ENCODE measurements at regions not wholly inside any gene's neighbourhood (a gene's known extent, or its start where the extent isn't known, plus 50 kb on each side); places are given as distances from the start of the nearest gene placed in this dataset.

GRCh38 chr7:22640269-22640668 lies 86.7 kb upstream of the IL6 start:
- H3K36me3 ChIP-seq: no peaks in the 10 kb centered on the region
- intact Hi-C loops (cut with DNase I; ENCODE audit: low total_unique reads) (no loop called here), in situ Hi-C loops (cut with MboI; ENCODE audit: low sequenced_read_pairs in 4 of 4) (no loop called here)
- TF ChIP-seq POLR2A (IDR thresholded peaks at IDR 0.05): no peak
- no peak for TF ChIP-seq CTCF (IDR thresholded peaks at IDR 0.05 in 4 of 5, conservative IDR thresholded peaks at IDR 0.05 in 1 of 5)
- H3K4me1 ChIP-seq: no peaks in the 10 kb centered on the region
- ATAC-seq (no peak), DNase-seq (no peak)
- no peak overlapping the region for H3K4me3 ChIP-seq
- H3K27me3 ChIP-seq: no peaks in the 10 kb centered on the region
- peaks cover 0 to 4% (median 0%) of the 10 kb centered on the region in 3 donors for H3K9me3 ChIP-seq
- H3K27ac ChIP-seq: no peak overlapping the region

GRCh38 chr7:22639396-22639795 lies 87.6 kb upstream of the IL6 start:
- TF ChIP-seq CTCF (IDR thresholded peaks at IDR 0.05 in 4 of 5, conservative IDR thresholded peaks at IDR 0.05 in 1 of 5) (no peak), POLR2A (IDR thresholded peaks at IDR 0.05) (no peak)
- in situ Hi-C loops (cut with MboI; ENCODE audit: low sequenced_read_pairs in 4 of 4) (no loop called here), intact Hi-C loops (cut with DNase I; ENCODE audit: low total_unique reads) (no loop called here)
- Histone ChIP-seq H3K9me3 (peaks cover 0 to 4% (median 0%) of the 10 kb centered on the region in 3 donors), H3K4me1 (no peaks in the 10 kb centered on the region), H3K4me3 (no peak overlapping the region), H3K36me3 (no peaks in the 10 kb centered on the region), H3K27me3 (no peaks in the 10 kb centered on the region), H3K27ac (no peak overlapping the region)
- no peak for ATAC-seq
- DNase-seq: no peak

GRCh38 chr7:22635349-22635748 lies 91.7 kb upstream of the IL6 start:
- in situ Hi-C loops (cut with MboI; ENCODE audit: low sequenced_read_pairs in 4 of 4): no loop called here
- Histone ChIP-seq H3K9me3 (no peaks in the 10 kb centered on the region), H3K4me1 (peaks cover 0 to 4% of the 10 kb centered on the region in 2 donors), H3K27me3 (no peaks in the 10 kb centered on the region), H3K27ac (no peak overlapping the region), H3K36me3 (no peaks in the 10 kb centered on the region), H3K4me3 (no peak overlapping the region)
- ATAC-seq (no peak), DNase-seq (no peak)
- intact Hi-C loops (cut with DNase I; ENCODE audit: low total_unique reads): no loop called here
- no peak for TF ChIP-seq POLR2A (IDR thresholded peaks at IDR 0.05)
- no peak for TF ChIP-seq CTCF (IDR thresholded peaks at IDR 0.05 in 4 of 5, conservative IDR thresholded peaks at IDR 0.05 in 1 of 5)

- Histone ChIP-seq H3K9me3 (no peaks in the 10 kb centered on the region), H3K4me3 (no peak overlapping the region), H3K27me3 (no peaks in the 10 kb centered on the region), H3K4me1 (peaks cover 0 to 4% of the 10 kb centered on the region in 2 donors), H3K36me3 (no peaks in the 10 kb centered on the region), H3K27ac (no peak overlapping the region)
- ATAC-seq: no peak
- in situ Hi-C loops (cut with MboI; ENCODE audit: low sequenced_read_pairs in 4 of 4): no loop called here
- intact Hi-C loops (cut with DNase I; ENCODE audit: low total_unique reads): no loop called here
- no peak for TF ChIP-seq CTCF (IDR thresholded peaks at IDR 0.05 in 4 of 5, conservative IDR thresholded peaks at IDR 0.05 in 1 of 5)
- TF ChIP-seq POLR2A (IDR thresholded peaks at IDR 0.05): no peak
- no peak for DNase-seq
Observed at GRCh38 chr7:22633954-22634474, 93.0 kb upstream of the IL6 start.

All from gastrocnemius medialis (tissue), 4 donors.